WTC11 (cell line): ENCODE measurements at regions not wholly inside any gene's neighbourhood (a gene's known extent, or its start where the extent isn't known, plus 50 kb on each side); places are given as distances from the start of the nearest gene placed in this dataset.

ENCODE experiments used
- ATAC-seq: fragments of 200-7000 bp; cut with Tn5 transposase; 2 replicates; pipeline ENCODE4 v1.10.0; 2021; ENCODE audit warnings: mild to moderate bottlenecking, moderate library complexity
- CTCF ChIA-PET: fragments of 300-600 bp; sonication (Branson Sonifier 250); formaldehyde crosslinking; loops from one replicate; lab custom pipeline; 2021; ENCODE audit warnings: antibody characterized with exemption; lab: Charles Lee
- POLR2A ChIA-PET: fragments of 350-600 bp; sonication (Branson Sonifier 250); formaldehyde crosslinking; loops from one replicate; lab custom pipeline; 2021; ENCODE audit warnings: antibody characterized with exemption; lab: Charles Lee
- DNase-seq: peaks from one replicate; pipeline ENCODE4 v3.0.0; 2021; ENCODE audit warnings: low spot score
- H3K27ac Mint-ChIP-seq: 2 replicates; pipeline ENCODE4 v1.8.0; 2021; ENCODE audit warnings: mixed read lengths
- H3K27me3 Mint-ChIP-seq: 2 replicates; pipeline ENCODE4 v1.8.0; 2021; ENCODE audit warnings: low read depth, mild to moderate bottlenecking, moderate library complexity, mixed read lengths
- H3K36me3 Mint-ChIP-seq: 2 replicates; pipeline ENCODE4 v1.8.0; 2021; ENCODE audit warnings: mixed read lengths
- H3K4me1 Mint-ChIP-seq: 2 replicates; pipeline ENCODE4 v1.8.0; 2022; ENCODE audit warnings: mixed read lengths
- H3K4me3 Mint-ChIP-seq: 2 replicates; pipeline ENCODE4 v1.8.0; 2021; ENCODE audit warnings: mild to moderate bottlenecking, moderate library complexity, mixed read lengths
- H3K9me3 Mint-ChIP-seq: 2 replicates; pipeline ENCODE4 v1.8.0; 2021; ENCODE audit warnings: mixed read lengths
- AFF4 ChIP-seq: sonication (generic); formaldehyde crosslinking; IDR thresholded peaks from 2 replicates; pipeline ENCODE4 v1.8.1; 2023; ENCODE audit warnings: mild to moderate bottlenecking, missing genetic modification reagents, borderline replicate concordance
- ATF2 ChIP-seq: sonication (generic); formaldehyde crosslinking; IDR thresholded peaks from 2 replicates; pipeline ENCODE4 v1.8.1; 2022; ENCODE audit warnings: low read depth, missing genetic modification reagents, borderline replicate concordance
- CREM ChIP-seq: sonication (generic); formaldehyde crosslinking; IDR thresholded peaks from 2 replicates; pipeline ENCODE4 v1.8.1; 2022; ENCODE audit warnings: mild to moderate bottlenecking, missing genetic modification reagents, moderate library complexity
- E2F1 ChIP-seq: sonication (generic); formaldehyde crosslinking; IDR thresholded peaks from 2 replicates; pipeline ENCODE4 v1.8.0; 2022; ENCODE audit warnings: mild to moderate bottlenecking, missing genetic modification reagents
- E2F4 ChIP-seq: sonication (generic); formaldehyde crosslinking; IDR thresholded peaks from 2 replicates; pipeline ENCODE4 v1.8.1; 2022; ENCODE audit warnings: low read depth, mild to moderate bottlenecking, moderate library complexity, missing genetic modification reagents, borderline replicate concordance
- ERG ChIP-seq: fragments of 250-450 bp; sonication (Bioruptor Pico); IDR thresholded peaks from 2 replicates; pipeline ENCODE4 v1.8.0; 2021; ENCODE audit warnings: mild to moderate bottlenecking
- GRHL2 ChIP-seq: fragments of 250-450 bp; sonication (Bioruptor Pico); IDR thresholded peaks from 2 replicates; pipeline ENCODE4 v1.8.0; 2022; ENCODE audit warnings: mild to moderate bottlenecking, moderate library complexity; ENCODE audit not compliant: insufficient replicate concordance, severe bottlenecking
- HMGXB4 ChIP-seq: sonication (generic); formaldehyde crosslinking; IDR thresholded peaks from 2 replicates; pipeline ENCODE4 v1.8.1; 2023; ENCODE audit warnings: mild to moderate bottlenecking, moderate library complexity, missing genetic modification reagents
- JAZF1 ChIP-seq: fragments of 250-450 bp; sonication (Bioruptor Pico); IDR thresholded peaks from 2 replicates; pipeline ENCODE4 v1.9.0; 2021; ENCODE audit warnings: moderate library complexity, mild to moderate bottlenecking, inconsistent platforms
- MYBL2 ChIP-seq: sonication (generic); formaldehyde crosslinking; IDR thresholded peaks from 2 replicates; pipeline ENCODE4 v1.8.1; 2023; ENCODE audit warnings: mild to moderate bottlenecking, moderate library complexity, missing genetic modification reagents
- NR2C2 ChIP-seq: sonication (generic); formaldehyde crosslinking; IDR thresholded peaks from 2 replicates; pipeline ENCODE4 v1.8.0; 2022; ENCODE audit warnings: mild to moderate bottlenecking, missing genetic modification reagents
- SMAD3 ChIP-seq: sonication (generic); formaldehyde crosslinking; IDR thresholded peaks from 2 replicates; pipeline ENCODE4 v1.8.0; 2022; ENCODE audit warnings: missing genetic modification reagents, mild to moderate bottlenecking, borderline replicate concordance
- TEAD1 ChIP-seq: sonication (generic); formaldehyde crosslinking; IDR thresholded peaks from 2 replicates; pipeline ENCODE4 v1.8.0; 2022; ENCODE audit warnings: mild to moderate bottlenecking, missing genetic modification reagents
- USF2 ChIP-seq: sonication (generic); formaldehyde crosslinking; IDR thresholded peaks from 2 replicates; pipeline ENCODE4 v1.8.1; 2023; ENCODE audit warnings: mild to moderate bottlenecking, missing genetic modification reagents, moderate library complexity
- ZNF423 ChIP-seq: fragments of 250-450 bp; sonication (Bioruptor Pico); IDR thresholded peaks from 2 replicates; pipeline ENCODE4 v2.1.2; 2022; ENCODE audit warnings: mild to moderate bottlenecking, moderate library complexity
- ZNF671 ChIP-seq: fragments of 250-450 bp; sonication (Bioruptor Pico); IDR thresholded peaks from 2 replicates; pipeline ENCODE4 v1.8.0; 2021; ENCODE audit warnings: mild to moderate bottlenecking
- ZSCAN18 ChIP-seq: fragments of 250-450 bp; sonication (Bioruptor Pico); IDR thresholded peaks from 2 replicates; pipeline ENCODE4 v2.1.2; 2022; ENCODE audit warnings: mild to moderate bottlenecking, moderate library complexity

GRCh38 chr4:3642806-3643517 is 110.7 kb upstream of the LRPAP1 start (continued):
- TF ChIP-seq NR2C2 (CRISPR knock-in tag): no peak

GRCh38 chr4:3642056-3642630 is 109.9 kb upstream of the LRPAP1 start:
- CTCF ChIA-PET: no interaction called here
- no peak for DNase-seq
- Mint-ChIP-seq H3K27ac (no peak overlapping the region), H3K9me3 (no peaks in the 10 kb centered on the region), H3K27me3 (peaks cover 6% of the 10 kb centered on the region; the same call in 1 of the 2 replicates), H3K4me3 (no peak overlapping the region), H3K36me3 (no peaks in the 10 kb centered on the region), H3K4me1 (0 out of 2 replicates have a peak, but pooled peaks cover 2% of the 10 kb centered on the region)
- TF ChIP-seq ZNF423 (CRISPR knock-in tag): no peak
- no peak for TF ChIP-seq JAZF1 (CRISPR knock-in tag)
- TF ChIP-seq TEAD1 (CRISPR knock-in tag): no peak
- POLR2A ChIA-PET: no interaction called here
- no peak for ATAC-seq

GRCh38 chr4:3641501-3641900 is 109.3 kb upstream of the LRPAP1 start:
- no peak for ATAC-seq
- H3K27ac Mint-ChIP-seq: no peak overlapping the region
- H3K4me3 Mint-ChIP-seq: no peak overlapping the region
- ChIA-PET CTCF (no interaction called here), POLR2A (no interaction called here)
- no peaks in the 10 kb centered on the region for H3K36me3 Mint-ChIP-seq
- peaks cover 4% of the 10 kb centered on the region for H3K9me3 Mint-ChIP-seq
- peaks cover 7% of the 10 kb centered on the region for H3K27me3 Mint-ChIP-seq
- H3K4me1 Mint-ChIP-seq: 0 out of 2 replicates have a peak, but pooled peaks cover 2% of the 10 kb centered on the region
- no peak for DNase-seq
- TF ChIP-seq NR2C2 (CRISPR knock-in tag) (no peak), E2F1 (no peak), MYBL2 (CRISPR knock-in tag) (no peak), HMGXB4 (CRISPR knock-in tag) (no peak), CREM (no peak), ERG (CRISPR knock-in tag) (no peak), ZNF671 (CRISPR knock-in tag) (no peak), SMAD3 (no peak), AFF4 (no peak), USF2 (CRISPR knock-in tag) (no peak), ZSCAN18 (CRISPR knock-in tag) (no peak), GRHL2 (CRISPR knock-in tag) (no peak), JAZF1 (CRISPR knock-in tag) (no peak), ATF2 (CRISPR knock-in tag) (no peak), E2F4 (CRISPR knock-in tag) (no peak)
